ENCODE measurements at regions not wholly inside any gene's neighbourhood (a gene's known extent, or its start where the extent isn't known, plus 50 kb on each side); places are given as distances from the start of the nearest gene placed in this dataset.
A peak's percentile ranks its signal among the peaks of the same experiment; 100 is the strongest.
"Not testable (repeated sequence)": the region's sequence is repeated elsewhere in the genome, so short reads cannot be mapped to it uniquely, and the experiment has no call there.

DNA sequence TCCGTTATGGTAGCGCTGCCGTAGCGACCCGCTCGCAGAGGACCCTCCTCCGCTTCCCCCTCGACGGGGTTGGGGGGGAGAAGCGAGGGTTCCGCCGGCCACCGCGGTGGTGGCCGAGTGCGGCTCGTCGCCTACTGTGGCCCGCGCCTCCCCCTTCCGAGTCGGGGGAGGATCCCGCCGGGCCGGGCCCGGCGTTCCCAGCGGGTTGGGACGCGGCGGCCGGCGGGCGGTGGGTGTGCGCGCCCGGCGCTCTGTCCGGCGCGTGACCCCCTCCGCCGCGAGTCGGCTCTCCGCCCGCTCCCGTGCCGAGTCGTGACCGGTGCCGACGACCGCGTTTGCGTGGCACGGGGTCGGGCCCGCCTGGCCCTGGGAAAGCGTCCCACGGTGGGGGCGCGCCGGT is 2086.7 kb upstream of the TPTE start:
- ATAC-seq (ENCODE audit: low read depth); H3K9ac ChIP-seq (ENCODE audit: low read length); DNase-seq; CTCF ChIA-PET; H3K27me3 ChIP-seq (replicated peaks in 1 of 4; ENCODE audit: control extremely low read depth in 1 of 4, control insufficient read depth in 3 of 4, insufficient read depth in 4 of 4, low read length in 3 of 4); POLR2A ChIA-PET; H3K9me3 Mint-ChIP-seq (ENCODE audit: insufficient read depth); H3K27ac Mint-ChIP-seq; intact Hi-C loops (cut with micrococcal nuclease); H2AFZ ChIP-seq (ENCODE audit: insufficient read depth, low read depth, low read length, poor library complexity, severe bottlenecking); H3K27me3 Mint-ChIP-seq; H3K27ac ChIP-seq (ENCODE audit: low read length in 2 of 2); H3K4me3 ChIP-seq (ENCODE audit: control extremely low read depth in 1 of 5, extremely low read depth in 1 of 5, insufficient read depth in 1 of 5, low read depth in 2 of 5, low read length in 4 of 5); H3K79me2 ChIP-seq (ENCODE audit: control insufficient read depth, insufficient read depth, low read length); H3K4me1 ChIP-seq (ENCODE audit: control insufficient read depth in 2 of 2, insufficient read depth in 2 of 2, low read length in 2 of 2); H3K36me3 ChIP-seq (replicated peaks in 1 of 2; ENCODE audit: control extremely low read depth in 1 of 2, control insufficient read depth in 1 of 2, extremely low read depth in 1 of 2, insufficient read depth in 2 of 2, low read length in 1 of 2); H3K4me2 ChIP-seq (replicated peaks; ENCODE audit: low read depth, low read length, poor library complexity, severe bottlenecking); H3K4me3 Mint-ChIP-seq; H3K4me1 Mint-ChIP-seq; H3K9me3 ChIP-seq (ENCODE audit: control extremely low read depth in 1 of 3, control insufficient read depth in 2 of 3, insufficient read depth in 1 of 3, low read length in 2 of 3); H4K20me1 ChIP-seq (ENCODE audit: control insufficient read depth, insufficient read depth, low read length, poor library complexity, severe bottlenecking): not testable (repeated sequence)
- no CpG with 5 or more reads among the region's 64 CpGs for WGBS (ENCODE audit: insufficient coverage)

DNA sequence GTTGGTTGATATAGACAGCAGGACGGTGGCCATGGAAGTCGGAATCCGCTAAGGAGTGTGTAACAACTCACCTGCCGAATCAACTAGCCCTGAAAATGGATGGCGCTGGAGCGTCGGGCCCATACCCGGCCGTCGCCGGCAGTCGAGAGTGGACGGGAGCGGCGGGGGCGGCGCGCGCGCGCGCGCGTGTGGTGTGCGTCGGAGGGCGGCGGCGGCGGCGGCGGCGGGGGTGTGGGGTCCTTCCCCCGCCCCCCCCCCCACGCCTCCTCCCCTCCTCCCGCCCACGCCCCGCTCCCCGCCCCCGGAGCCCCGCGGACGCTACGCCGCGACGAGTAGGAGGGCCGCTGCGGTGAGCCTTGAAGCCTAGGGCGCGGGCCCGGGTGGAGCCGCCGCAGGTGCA is 2078.3 kb upstream of the TPTE start:
- POLR2A ChIA-PET; H3K4me3 ChIP-seq (ENCODE audit: control extremely low read depth in 1 of 5, extremely low read depth in 1 of 5, insufficient read depth in 1 of 5, low read depth in 2 of 5, low read length in 4 of 5); H3K4me3 Mint-ChIP-seq; H3K27me3 ChIP-seq (replicated peaks in 1 of 4; ENCODE audit: control extremely low read depth in 1 of 4, control insufficient read depth in 3 of 4, insufficient read depth in 4 of 4, low read length in 3 of 4); CTCF ChIA-PET; intact Hi-C loops (cut with micrococcal nuclease); H4K20me1 ChIP-seq (ENCODE audit: control insufficient read depth, insufficient read depth, low read length, poor library complexity, severe bottlenecking); H3K27ac Mint-ChIP-seq; H3K9ac ChIP-seq (ENCODE audit: low read length); H2AFZ ChIP-seq (ENCODE audit: insufficient read depth, low read depth, low read length, poor library complexity, severe bottlenecking); H3K4me2 ChIP-seq (replicated peaks; ENCODE audit: low read depth, low read length, poor library complexity, severe bottlenecking); H3K79me2 ChIP-seq (ENCODE audit: control insufficient read depth, insufficient read depth, low read length); H3K36me3 ChIP-seq (replicated peaks in 1 of 2; ENCODE audit: control extremely low read depth in 1 of 2, control insufficient read depth in 1 of 2, extremely low read depth in 1 of 2, insufficient read depth in 2 of 2, low read length in 1 of 2); H3K27ac ChIP-seq (ENCODE audit: low read length in 2 of 2); H3K27me3 Mint-ChIP-seq; H3K4me1 ChIP-seq (ENCODE audit: control insufficient read depth in 2 of 2, insufficient read depth in 2 of 2, low read length in 2 of 2); DNase-seq; H3K9me3 Mint-ChIP-seq (ENCODE audit: insufficient read depth); ATAC-seq (ENCODE audit: low read depth); H3K9me3 ChIP-seq (ENCODE audit: control extremely low read depth in 1 of 3, control insufficient read depth in 2 of 3, insufficient read depth in 1 of 3, low read length in 2 of 3); H3K4me1 Mint-ChIP-seq: not testable (repeated sequence)
- no CpG with 5 or more reads among the region's 54 CpGs for WGBS (ENCODE audit: insufficient coverage)

DNA sequence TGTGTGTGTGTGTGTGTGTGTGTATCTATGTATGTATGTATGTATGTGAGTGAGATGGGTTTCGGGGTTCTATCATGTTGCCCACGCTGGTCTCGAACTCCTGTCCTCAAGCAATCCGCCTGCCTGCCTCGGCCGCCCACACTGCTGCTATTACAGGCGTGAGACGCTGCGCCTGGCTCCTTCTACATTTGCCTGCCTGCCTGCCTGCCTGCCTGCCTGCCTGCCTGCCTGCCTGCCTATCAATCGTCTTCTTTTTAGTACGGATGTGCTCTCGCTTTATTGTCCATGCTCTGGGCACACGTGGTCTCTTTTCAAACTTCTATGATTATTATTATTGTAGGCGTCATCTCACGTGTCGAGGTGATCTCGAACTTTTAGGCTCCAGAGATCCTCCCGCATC is 2071.6 kb upstream of the TPTE start:
- H3K27ac Mint-ChIP-seq; H4K20me1 ChIP-seq (ENCODE audit: control insufficient read depth, insufficient read depth, low read length, poor library complexity, severe bottlenecking); H3K36me3 ChIP-seq (replicated peaks in 1 of 2; ENCODE audit: control extremely low read depth in 1 of 2, control insufficient read depth in 1 of 2, extremely low read depth in 1 of 2, insufficient read depth in 2 of 2, low read length in 1 of 2); H3K79me2 ChIP-seq (ENCODE audit: control insufficient read depth, insufficient read depth, low read length); H2AFZ ChIP-seq (ENCODE audit: insufficient read depth, low read depth, low read length, poor library complexity, severe bottlenecking); POLR2A ChIA-PET; ATAC-seq (ENCODE audit: low read depth); H3K4me3 ChIP-seq (ENCODE audit: control extremely low read depth in 1 of 5, extremely low read depth in 1 of 5, insufficient read depth in 1 of 5, low read depth in 2 of 5, low read length in 4 of 5); H3K9ac ChIP-seq (ENCODE audit: low read length); H3K4me1 ChIP-seq (ENCODE audit: control insufficient read depth in 2 of 2, insufficient read depth in 2 of 2, low read length in 2 of 2); H3K9me3 ChIP-seq (ENCODE audit: control extremely low read depth in 1 of 3, control insufficient read depth in 2 of 3, insufficient read depth in 1 of 3, low read length in 2 of 3); H3K4me2 ChIP-seq (replicated peaks; ENCODE audit: low read depth, low read length, poor library complexity, severe bottlenecking); H3K4me1 Mint-ChIP-seq; H3K9me3 Mint-ChIP-seq (ENCODE audit: insufficient read depth); CTCF ChIA-PET; H3K27me3 ChIP-seq (replicated peaks in 1 of 4; ENCODE audit: control extremely low read depth in 1 of 4, control insufficient read depth in 3 of 4, insufficient read depth in 4 of 4, low read length in 3 of 4); DNase-seq; intact Hi-C loops (cut with micrococcal nuclease); H3K27ac ChIP-seq (ENCODE audit: low read length in 2 of 2); H3K27me3 Mint-ChIP-seq; H3K4me3 Mint-ChIP-seq: not testable (repeated sequence)
- WGBS (ENCODE audit: insufficient coverage), result no CpG with 5 or more reads among the region's 18 CpGs

DNA sequence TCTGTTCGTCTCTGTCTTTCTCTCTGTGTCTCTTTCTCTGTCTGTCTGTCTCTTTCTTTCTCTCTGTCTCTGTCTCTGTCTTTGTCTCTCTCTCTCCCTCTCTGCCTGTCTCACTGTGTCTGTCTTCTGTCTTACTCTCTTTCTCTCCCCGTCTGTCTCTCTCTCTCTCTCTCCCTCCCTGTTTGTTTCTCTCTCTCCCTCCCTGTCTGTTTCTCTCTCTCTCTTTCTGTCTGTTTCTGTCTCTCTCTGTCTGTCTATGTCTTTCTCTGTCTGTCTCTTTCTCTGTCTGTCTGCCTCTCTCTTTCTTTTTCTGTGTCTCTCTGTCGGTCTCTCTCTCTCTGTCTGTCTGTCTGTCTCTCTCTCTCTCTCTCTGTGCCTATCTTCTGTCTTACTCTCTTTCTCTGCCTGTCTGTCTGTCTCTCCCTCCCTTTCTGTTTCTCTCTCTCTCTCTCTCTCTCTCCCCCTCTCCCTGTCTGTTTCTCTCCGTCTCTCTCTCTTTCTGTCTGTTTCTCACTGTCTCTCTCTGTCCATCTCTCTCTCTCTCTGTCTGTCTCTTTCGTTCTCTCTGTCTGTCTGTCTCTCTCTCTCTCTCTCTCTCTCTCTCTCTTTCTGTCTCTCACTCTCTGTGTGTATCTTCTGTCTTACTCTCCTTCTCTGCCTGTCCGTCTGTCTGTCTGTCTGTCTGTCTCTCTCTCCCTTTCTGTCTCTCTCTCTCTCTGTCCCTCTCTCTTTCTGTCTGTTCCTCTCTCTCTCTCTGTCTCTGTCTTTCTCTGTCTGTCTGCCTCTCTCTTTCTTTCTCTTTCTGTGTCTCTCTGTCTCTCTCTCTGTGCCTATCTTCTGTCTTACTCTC is 2065.9 kb upstream of the TPTE start:
- H3K4me2 ChIP-seq (replicated peaks; ENCODE audit: low read depth, low read length, poor library complexity, severe bottlenecking); H2AFZ ChIP-seq (ENCODE audit: insufficient read depth, low read depth, low read length, poor library complexity, severe bottlenecking); DNase-seq; H3K4me1 Mint-ChIP-seq; H3K4me3 ChIP-seq (ENCODE audit: control extremely low read depth in 1 of 5, extremely low read depth in 1 of 5, insufficient read depth in 1 of 5, low read depth in 2 of 5, low read length in 4 of 5); H3K27ac Mint-ChIP-seq; H3K9me3 Mint-ChIP-seq (ENCODE audit: insufficient read depth); POLR2A ChIA-PET; H3K4me3 Mint-ChIP-seq; H4K20me1 ChIP-seq (ENCODE audit: control insufficient read depth, insufficient read depth, low read length, poor library complexity, severe bottlenecking); H3K4me1 ChIP-seq (ENCODE audit: control insufficient read depth in 2 of 2, insufficient read depth in 2 of 2, low read length in 2 of 2); H3K36me3 ChIP-seq (replicated peaks in 1 of 2; ENCODE audit: control extremely low read depth in 1 of 2, control insufficient read depth in 1 of 2, extremely low read depth in 1 of 2, insufficient read depth in 2 of 2, low read length in 1 of 2); H3K27ac ChIP-seq (ENCODE audit: low read length in 2 of 2); H3K9ac ChIP-seq (ENCODE audit: low read length); H3K79me2 ChIP-seq (ENCODE audit: control insufficient read depth, insufficient read depth, low read length); CTCF ChIA-PET; intact Hi-C loops (cut with micrococcal nuclease); H3K27me3 Mint-ChIP-seq; H3K27me3 ChIP-seq (replicated peaks in 1 of 4; ENCODE audit: control extremely low read depth in 1 of 4, control insufficient read depth in 3 of 4, insufficient read depth in 4 of 4, low read length in 3 of 4); H3K9me3 ChIP-seq (ENCODE audit: control extremely low read depth in 1 of 3, control insufficient read depth in 2 of 3, insufficient read depth in 1 of 3, low read length in 2 of 3): not testable (repeated sequence)
- ATAC-seq (ENCODE audit: low read depth), result peak; percentile 31
- WGBS (ENCODE audit: insufficient coverage), result no CpG with 5 or more reads among the region's 6 CpGs
